MM.1S (cell line): ENCODE measurements at regions not wholly inside any gene's neighbourhood (a gene's known extent, or its start where the extent isn't known, plus 50 kb on each side); places are given as distances from the start of the nearest gene placed in this dataset.

Experiments used
- DNase-seq: peaks from one replicate; pipeline ENCODE4 v3.0.0-alpha.2; 2015
- H2AFZ ChIP-seq: fragments of 300-600 bp; sonication (generic); 2 replicates; pipeline ENCODE4 v1.6.0; 2016; ENCODE audit warnings: antibody characterized with exemption, low read length
- H3F3A ChIP-seq: fragments of 300-600 bp; sonication (generic); 2 replicates; pipeline ENCODE4 v1.6.1; 2016; ENCODE audit warnings: mild to moderate bottlenecking, antibody characterized with exemption, low read length, moderate library complexity, mixed read lengths; ENCODE audit not compliant: insufficient read depth
- H3K27ac ChIP-seq: fragments of 300-600 bp; sonication (generic); 2 replicates; pipeline ENCODE4 v1.5.1; 2016; ENCODE audit warnings: mild to moderate bottlenecking, low read length
- H3K27me3 ChIP-seq: fragments of 300-600 bp; sonication (generic); replicated peaks from 2 replicates; pipeline ENCODE4 v1.6.0; 2016; ENCODE audit warnings: low read length; ENCODE audit not compliant: insufficient read depth
- H3K36me3 ChIP-seq: fragments of 300-600 bp; sonication (generic); replicated peaks from 2 replicates; pipeline ENCODE4 v1.6.1; 2016; ENCODE audit warnings: mild to moderate bottlenecking, low read length, mixed read lengths; ENCODE audit not compliant: insufficient read depth
- H3K4me1 ChIP-seq: fragments of 300-600 bp; sonication (generic); 2 replicates; pipeline ENCODE4 v1.6.1; 2016; ENCODE audit warnings: low read length, mixed read lengths
- H3K4me2 ChIP-seq: fragments of 300-600 bp; sonication (generic); 2 replicates; pipeline ENCODE4 v1.6.0; 2016; ENCODE audit warnings: low read depth, low read length
- H3K4me3 ChIP-seq: fragments of 300-600 bp; sonication (generic); 2 replicates; pipeline ENCODE4 v1.5.1; 2016; ENCODE audit warnings: low read length, mixed read lengths
- H3K79me2 ChIP-seq: fragments of 300-600 bp; sonication (generic); 2 replicates; pipeline ENCODE4 v1.6.1; 2016; ENCODE audit warnings: mixed run types, low read length, mixed read lengths
- H3K9ac ChIP-seq: fragments of 300-600 bp; sonication (generic); 2 replicates; pipeline ENCODE4 v1.6.1; 2016; ENCODE audit warnings: low read length, mixed read lengths
- H3K9me2 ChIP-seq: fragments of 300-600 bp; sonication (generic); replicated peaks from 2 replicates; pipeline ENCODE4 v1.6.1; 2016; ENCODE audit warnings: mild to moderate bottlenecking, low read length, mixed read lengths; ENCODE audit not compliant: insufficient read depth
- H3K9me3 ChIP-seq: fragments of 300-600 bp; sonication (generic); replicated peaks from 2 replicates; pipeline ENCODE4 v1.6.1; 2016; ENCODE audit warnings: mild to moderate bottlenecking, low read length, mixed read lengths; ENCODE audit not compliant: insufficient read depth
- H4K20me1 ChIP-seq: fragments of 300-600 bp; sonication (generic); 2 replicates; pipeline ENCODE4 v1.6.1; 2016; ENCODE audit warnings: mild to moderate bottlenecking, low read length, moderate library complexity, mixed read lengths; ENCODE audit not compliant: insufficient read depth
- EZH2 ChIP-seq: fragments of 300-600 bp; sonication (generic); optimal IDR thresholded peaks from 2 replicates; pipeline ENCODE3; 2017; ENCODE audit warnings: low read depth, mild to moderate bottlenecking, antibody characterized with exemption, low read length, mixed read lengths
- EZH2phosphoT487 ChIP-seq: fragments of 300-600 bp; sonication (generic); IDR thresholded peaks from 2 replicates; pipeline ENCODE4 v1.6.1; 2018; ENCODE audit warnings: antibody characterized with exemption, low read length
- TF ChIP-seq, protein P1 (sequence below): fragments of 300-600 bp; sonication (generic); IDR thresholded peaks from 2 replicates; pipeline ENCODE4 v1.5.1; 2016; ENCODE audit warnings: antibody characterized with exemption, low read length, mixed read lengths

DNA sequence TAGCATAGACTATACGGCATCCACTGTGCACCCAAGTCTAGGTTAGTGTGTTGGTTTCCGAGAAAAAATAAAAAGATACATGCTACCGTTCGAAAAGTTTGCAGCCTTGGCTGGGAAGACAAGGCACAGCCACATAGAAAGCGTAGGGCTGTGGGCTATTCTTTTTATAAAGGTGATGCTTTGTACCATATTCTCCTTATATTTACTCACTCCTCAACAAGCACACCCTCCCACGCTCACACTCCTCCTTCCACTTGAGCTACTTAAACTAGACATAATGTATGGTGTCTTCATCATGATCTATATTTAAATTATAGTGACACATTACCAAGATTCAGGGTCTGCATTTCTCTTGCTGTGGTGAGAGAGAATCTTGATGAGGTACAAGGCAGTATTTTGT, 1416.5 kb downstream of the AACS start:
- H3K27me3 ChIP-seq, result no peaks in the 10 kb centered on the region
- no peaks in the 10 kb centered on the region for H3F3A ChIP-seq
- no peak for DNase-seq
- H3K9me3 ChIP-seq, result no peaks in the 10 kb centered on the region
- no peak for TF ChIP-seq EZH2phosphoT487
- no peaks in the 10 kb centered on the region for H3K9me2 ChIP-seq
- no peak overlapping the region for H3K9ac ChIP-seq
- no peaks in the 10 kb centered on the region for H4K20me1 ChIP-seq
- H3K79me2 ChIP-seq, result no peaks in the 10 kb centered on the region
- H3K4me3 ChIP-seq, result no peak overlapping the region
- H3K36me3 ChIP-seq, result no peaks in the 10 kb centered on the region
- H2AFZ ChIP-seq, result no peak overlapping the region
- H3K27ac ChIP-seq, result no peak overlapping the region
- H3K4me2 ChIP-seq, result no peak overlapping the region
- no peaks in the 10 kb centered on the region for H3K4me1 ChIP-seq

DNA sequence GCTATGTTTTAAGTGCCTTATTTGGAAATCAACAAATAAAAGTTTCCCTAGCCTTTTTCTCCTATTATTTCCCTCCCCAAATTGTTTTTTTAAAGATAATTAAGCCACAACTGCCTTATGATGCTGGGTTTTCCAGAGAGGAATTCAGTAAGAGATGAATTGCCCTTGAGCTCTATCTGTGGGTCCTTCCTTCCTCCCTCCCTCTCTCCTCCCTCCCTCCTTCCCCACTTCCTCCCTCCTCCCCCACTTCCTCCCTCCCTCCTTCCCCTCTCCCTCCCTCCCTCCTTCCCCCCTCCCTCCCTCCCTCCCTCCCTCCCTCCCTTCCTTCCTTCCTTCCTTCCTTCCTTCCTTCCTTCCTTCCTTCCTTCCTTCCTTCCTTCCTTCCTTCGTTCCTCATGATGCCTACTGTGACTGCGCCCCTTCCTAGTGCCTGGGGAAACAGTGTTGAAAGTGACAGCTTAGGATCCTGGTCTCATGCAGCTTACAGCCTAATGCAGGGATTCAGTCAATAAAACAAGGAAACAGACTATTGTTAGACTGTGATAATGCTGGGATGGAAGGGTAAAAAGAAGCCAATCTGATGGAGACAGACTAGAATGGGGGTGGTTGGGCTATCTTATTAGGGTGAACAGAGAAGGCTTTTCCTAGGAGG, 1417.1 kb downstream of the AACS start:
- no peaks in the 10 kb centered on the region for H3K27me3 ChIP-seq
- no peaks in the 10 kb centered on the region for H3K79me2 ChIP-seq
- no peaks in the 10 kb centered on the region for H3K9me2 ChIP-seq
- H3K4me3 ChIP-seq, result no peak overlapping the region
- no peaks in the 10 kb centered on the region for H3K4me1 ChIP-seq
- no peaks in the 10 kb centered on the region for H4K20me1 ChIP-seq
- no peak overlapping the region for H3K4me2 ChIP-seq
- no peak overlapping the region for H3K27ac ChIP-seq
- H3K36me3 ChIP-seq, result no peaks in the 10 kb centered on the region
- DNase-seq, result no peak
- no peaks in the 10 kb centered on the region for H3F3A ChIP-seq
- no peak overlapping the region for H2AFZ ChIP-seq
- TF ChIP-seq EZH2phosphoT487, result no peak
- no peak for TF ChIP-seq EZH2
- TF ChIP-seq, protein P1, sequence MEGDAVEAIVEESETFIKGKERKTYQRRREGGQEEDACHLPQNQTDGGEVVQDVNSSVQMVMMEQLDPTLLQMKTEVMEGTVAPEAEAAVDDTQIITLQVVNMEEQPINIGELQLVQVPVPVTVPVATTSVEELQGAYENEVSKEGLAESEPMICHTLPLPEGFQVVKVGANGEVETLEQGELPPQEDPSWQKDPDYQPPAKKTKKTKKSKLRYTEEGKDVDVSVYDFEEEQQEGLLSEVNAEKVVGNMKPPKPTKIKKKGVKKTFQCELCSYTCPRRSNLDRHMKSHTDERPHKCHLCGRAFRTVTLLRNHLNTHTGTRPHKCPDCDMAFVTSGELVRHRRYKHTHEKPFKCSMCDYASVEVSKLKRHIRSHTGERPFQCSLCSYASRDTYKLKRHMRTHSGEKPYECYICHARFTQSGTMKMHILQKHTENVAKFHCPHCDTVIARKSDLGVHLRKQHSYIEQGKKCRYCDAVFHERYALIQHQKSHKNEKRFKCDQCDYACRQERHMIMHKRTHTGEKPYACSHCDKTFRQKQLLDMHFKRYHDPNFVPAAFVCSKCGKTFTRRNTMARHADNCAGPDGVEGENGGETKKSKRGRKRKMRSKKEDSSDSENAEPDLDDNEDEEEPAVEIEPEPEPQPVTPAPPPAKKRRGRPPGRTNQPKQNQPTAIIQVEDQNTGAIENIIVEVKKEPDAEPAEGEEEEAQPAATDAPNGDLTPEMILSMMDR, result no peak
- H3K9ac ChIP-seq, result no peak overlapping the region
- H3K9me3 ChIP-seq, result no peaks in the 10 kb centered on the region

DNA sequence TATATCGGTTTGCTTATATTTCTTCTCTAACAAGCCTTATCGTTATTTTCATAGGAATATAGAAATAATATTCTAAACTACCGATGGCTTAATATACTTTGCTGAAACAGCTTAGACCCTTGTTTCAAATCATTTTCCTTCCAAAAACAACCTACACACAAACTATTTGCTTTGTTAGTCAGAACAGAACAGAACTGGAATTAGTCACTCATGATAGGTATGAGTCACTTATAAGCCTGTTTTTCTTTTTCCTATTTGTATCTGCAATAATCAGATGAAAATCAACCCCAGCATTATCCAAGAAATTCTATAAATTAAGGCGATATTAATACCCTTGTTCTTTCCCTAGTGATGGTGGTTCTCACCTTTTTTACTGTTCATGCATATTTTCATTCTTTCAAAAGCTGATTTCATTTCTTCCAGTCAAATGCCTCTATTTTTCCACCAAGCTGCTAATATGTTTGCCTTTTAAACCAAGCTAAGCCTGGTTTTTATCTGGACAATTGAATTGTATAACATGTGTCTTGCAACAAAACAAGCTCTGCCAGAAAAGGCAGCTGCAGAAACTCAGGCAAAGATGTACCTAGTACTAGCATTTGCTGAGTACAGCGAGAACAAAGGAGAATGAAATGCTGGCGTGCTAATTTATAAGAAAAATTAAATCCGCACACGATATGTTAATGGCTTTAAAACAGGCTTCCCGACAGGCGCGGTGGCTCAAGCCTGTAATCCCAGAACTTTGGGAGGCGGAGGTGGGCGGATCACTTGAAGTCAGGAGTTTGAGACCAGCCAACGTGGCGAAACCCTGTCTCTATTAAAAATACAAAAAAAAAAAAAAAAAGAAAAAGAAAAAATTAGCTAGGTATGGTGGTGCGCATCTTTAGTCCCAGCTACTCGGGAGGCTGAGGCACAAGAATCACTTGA, 1418.2 kb downstream of the AACS start:
- no peak for DNase-seq
- Histone ChIP-seq H3K4me2 (no peak overlapping the region), H3K27me3 (no peaks in the 10 kb centered on the region), H3K27ac (no peak overlapping the region), H3K9me3 (no peaks in the 10 kb centered on the region), H4K20me1 (no peaks in the 10 kb centered on the region), H2AFZ (no peak overlapping the region), H3K4me1 (no peaks in the 10 kb centered on the region), H3K9ac (no peak overlapping the region), H3K36me3 (no peaks in the 10 kb centered on the region), H3F3A (no peaks in the 10 kb centered on the region), H3K9me2 (no peaks in the 10 kb centered on the region), H3K79me2 (no peaks in the 10 kb centered on the region), H3K4me3 (no peak overlapping the region)
- TF ChIP-seq, protein P1, result no peak
- no peak for TF ChIP-seq EZH2phosphoT487
